Lung (tissue), 11 donors: ENCODE measurements at regions not wholly inside any gene's neighbourhood (a gene's known extent, or its start where the extent isn't known, plus 50 kb on each side); places are given as distances from the start of the nearest gene placed in this dataset.

Experiments used
- ATAC-seq: fragments of 200-7000 bp; cut with Tn5 transposase; one replicate; pipeline ENCODE4 v1.9.1; 2020; ENCODE audit warnings: moderate number of reproducible peaks; ENCODE audit not compliant: insufficient read depth, low FRiP score
- DNase-seq, 3 donors: peaks; one replicate each; pipeline ENCODE4 v3.0.0-alpha.2; 2013 to 2017
- H3K27ac ChIP-seq, 2 donors: one replicate each; pipeline ENCODE4 v1.5.1; 2013; ENCODE audit warnings: mild to moderate bottlenecking in 2 of 2, moderate library complexity in 2 of 2, control low read depth in 1 of 2, inconsistent platforms in 1 of 2, low read depth in 1 of 2, low read length in 1 of 2
- H3K27me3 ChIP-seq, 3 donors: one replicate each; pipeline ENCODE4 v1.5.1; 2013; ENCODE audit warnings: low read length in 2 of 3; ENCODE audit not compliant: control insufficient read depth in 3 of 3, insufficient read depth in 3 of 3
- H3K36me3 ChIP-seq, 4 donors: one replicate each; pipeline ENCODE4 v1.5.1; 2013; ENCODE audit warnings: low read length in 4 of 4, mild to moderate bottlenecking in 1 of 4, moderate library complexity in 1 of 4; ENCODE audit not compliant: control insufficient read depth in 4 of 4, insufficient read depth in 4 of 4
- H3K4me1 ChIP-seq, 5 donors: one replicate each; pipeline ENCODE4 v1.5.1; 2013; ENCODE audit warnings: low read length in 5 of 5, mild to moderate bottlenecking in 2 of 5, moderate library complexity in 1 of 5; ENCODE audit not compliant: control insufficient read depth in 5 of 5, insufficient read depth in 5 of 5
- H3K4me3 ChIP-seq: one replicate; pipeline ENCODE4 v1.5.1; 2013; ENCODE audit warnings: mild to moderate bottlenecking, control low read depth, moderate library complexity
- H3K9ac ChIP-seq, 2 donors: one replicate each; pipeline ENCODE4 v1.5.1; 2013; ENCODE audit warnings: low read length in 2 of 2, control low read depth in 1 of 2; ENCODE audit not compliant: insufficient read depth in 1 of 2
- H3K9me3 ChIP-seq, 4 donors: one replicate each; pipeline ENCODE4 v1.5.1; 2013; ENCODE audit warnings: low read length in 3 of 4, mild to moderate bottlenecking in 1 of 4, moderate library complexity in 1 of 4; ENCODE audit not compliant: control insufficient read depth in 4 of 4, insufficient read depth in 3 of 4
- WGBS, 2 donors: extraction: QIAGEN DNeasy Blood & Tissue Kit; methylation state at CpG; one replicate each; pipeline ENCODE4 v1.1.7; 2013; 5-methylcytosine and 5-hydroxymethylcytosine counted together
- TF ChIP-seq, protein P1 (sequence below): IDR thresholded peaks from 2 replicates; pipeline ENCODE4 v1.5.1; 2012; ENCODE audit warnings: mild to moderate bottlenecking; ENCODE audit errors: control extremely low read depth, extremely low read depth
- donor health status: control.
- donor health status: control.
- donor health status: Bipolar disorder and iron deficiency.
- donor health status: healthy.
- donor health status: DM: yes; HTN: yes; CAD: no.

GRCh38 chr11:96905663-96906062, 515.9 kb downstream of the JRKL start:
- H3K9me3 ChIP-seq: no peaks in the 10 kb centered on the region
- peaks cover 0 to 11% (median 2%) of the 10 kb centered on the region in 5 donors for H3K4me1 ChIP-seq
- no peak overlapping the region for H3K9ac ChIP-seq
- ATAC-seq (no peak), DNase-seq (no peak)
- H3K4me3 ChIP-seq: no peak overlapping the region
- H3K36me3 ChIP-seq: no peaks in the 10 kb centered on the region
- TF ChIP-seq, protein P1, sequence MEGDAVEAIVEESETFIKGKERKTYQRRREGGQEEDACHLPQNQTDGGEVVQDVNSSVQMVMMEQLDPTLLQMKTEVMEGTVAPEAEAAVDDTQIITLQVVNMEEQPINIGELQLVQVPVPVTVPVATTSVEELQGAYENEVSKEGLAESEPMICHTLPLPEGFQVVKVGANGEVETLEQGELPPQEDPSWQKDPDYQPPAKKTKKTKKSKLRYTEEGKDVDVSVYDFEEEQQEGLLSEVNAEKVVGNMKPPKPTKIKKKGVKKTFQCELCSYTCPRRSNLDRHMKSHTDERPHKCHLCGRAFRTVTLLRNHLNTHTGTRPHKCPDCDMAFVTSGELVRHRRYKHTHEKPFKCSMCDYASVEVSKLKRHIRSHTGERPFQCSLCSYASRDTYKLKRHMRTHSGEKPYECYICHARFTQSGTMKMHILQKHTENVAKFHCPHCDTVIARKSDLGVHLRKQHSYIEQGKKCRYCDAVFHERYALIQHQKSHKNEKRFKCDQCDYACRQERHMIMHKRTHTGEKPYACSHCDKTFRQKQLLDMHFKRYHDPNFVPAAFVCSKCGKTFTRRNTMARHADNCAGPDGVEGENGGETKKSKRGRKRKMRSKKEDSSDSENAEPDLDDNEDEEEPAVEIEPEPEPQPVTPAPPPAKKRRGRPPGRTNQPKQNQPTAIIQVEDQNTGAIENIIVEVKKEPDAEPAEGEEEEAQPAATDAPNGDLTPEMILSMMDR: no peak
- no peak overlapping the region for H3K27ac ChIP-seq
- H3K27me3 ChIP-seq: no peaks in the 10 kb centered on the region

- DNase-seq (no peak), ATAC-seq (no peak)
- Histone ChIP-seq H3K4me3 (no peak overlapping the region), H3K27ac (no peak overlapping the region), H3K9ac (no peak overlapping the region), H3K9me3 (no peaks in the 10 kb centered on the region), H3K36me3 (no peaks in the 10 kb centered on the region), H3K4me1 (peaks cover 0 to 11% (median 2%) of the 10 kb centered on the region in 5 donors), H3K27me3 (no peaks in the 10 kb centered on the region)
- TF ChIP-seq, protein P1: no peak
- 87 to 89% methylated on average over 1 of the region's 1 CpG for WGBS, 2 donors
These were observed 516.7 kb downstream of the JRKL start for GRCh38 chr11:96906476-96906875.

GRCh38 chr11:96925862-96926261, 536.0 kb downstream of the JRKL start:
- Histone ChIP-seq H3K9me3 (peaks cover 0 to 3% (median 0%) of the 10 kb centered on the region in 4 donors), H3K9ac (no peak overlapping the region), H3K36me3 (no peaks in the 10 kb centered on the region), H3K4me3 (no peak overlapping the region), H3K4me1 (no peaks in the 10 kb centered on the region), H3K27me3 (no peaks in the 10 kb centered on the region), H3K27ac (no peak overlapping the region)
- TF ChIP-seq, protein P1: no peak
- DNase-seq: no peak
- no peak for ATAC-seq

GRCh38 chr11:96940227-96940626, 550.4 kb downstream of the JRKL start:
- H3K36me3 ChIP-seq: no peaks in the 10 kb centered on the region
- H3K9ac ChIP-seq: no peak overlapping the region
- no peak for ATAC-seq
- H3K27ac ChIP-seq: no peak overlapping the region
- H3K4me1 ChIP-seq: no peaks in the 10 kb centered on the region
- DNase-seq: no peak
- H3K4me3 ChIP-seq: no peak overlapping the region
- no peaks in the 10 kb centered on the region for H3K27me3 ChIP-seq
- TF ChIP-seq, protein P1: no peak
- no peaks in the 10 kb centered on the region for H3K9me3 ChIP-seq
